ENCODE measurements at regions not wholly inside any gene's neighbourhood (a gene's known extent, or its start where the extent isn't known, plus 50 kb on each side); places are given as distances from the start of the nearest gene placed in this dataset.
"Not testable (repeated sequence)": the region's sequence is repeated elsewhere in the genome, so short reads cannot be mapped to it uniquely, and the experiment has no call there.

- H3K9me3 ChIP-seq (ENCODE audit: control insufficient read depth in 4 of 4, low read length in 3 of 4): peaks cover 0 to 1% (median 0%) of the 10 kb centered on the region in 4 donors
- H3K27me3 ChIP-seq (ENCODE audit: control insufficient read depth in 4 of 4, insufficient read depth in 4 of 4, low read length in 3 of 4): no peaks in the 10 kb centered on the region
- H3K4me1 ChIP-seq (ENCODE audit: control insufficient read depth in 4 of 4, insufficient read depth in 4 of 4, low read length in 3 of 4): no peaks in the 10 kb centered on the region
- H3K27ac ChIP-seq (ENCODE audit: low read depth in 1 of 2, low read length in 2 of 2): no peak overlapping the region
- no peaks in the 10 kb centered on the region for H3K36me3 ChIP-seq (ENCODE audit: control insufficient read depth in 4 of 4, insufficient read depth in 3 of 4, low read depth in 1 of 4, low read length in 3 of 4)
- TF ChIP-seq SP1 (IDR thresholded peaks at IDR 0.05) (no peak), FOXA2 (IDR thresholded peaks at IDR 0.05) (no peak), JUND (IDR thresholded peaks at IDR 0.05) (no peak), MAX (IDR thresholded peaks at IDR 0.05) (no peak), CTCF (IDR thresholded peaks at IDR 0.05; ENCODE audit: low read depth, low read length, missing input control) (no peak), GABPA (IDR thresholded peaks at IDR 0.05 in 1 of 2, conservative IDR thresholded peaks at IDR 0.05 in 1 of 2) (no peak), RXRA (IDR thresholded peaks at IDR 0.05) (no peak), ZBTB33 (IDR thresholded peaks at IDR 0.05) (no peak), FOXA1 (IDR thresholded peaks at IDR 0.05) (no peak), YY1 (IDR thresholded peaks at IDR 0.05) (no peak), EGR1 (IDR thresholded peaks at IDR 0.05; ENCODE audit: low read depth in 2 of 2) (no peak)
- WGBS: 80% methylated on average over 2 of the region's 2 CpGs
- H3K4me3 ChIP-seq (ENCODE audit: low read depth in 1 of 3, low read length in 3 of 3): no peak overlapping the region
- DNase-seq (ENCODE audit: low spot score): no peak
- H3K9ac ChIP-seq (ENCODE audit: low read depth in 1 of 2, low read length in 2 of 2): no peak overlapping the region
Measured at GRCh38 chr3:144746631-144747030, 775.0 kb downstream of the DIPK2A start.

- DNase-seq (ENCODE audit: low spot score); H3K27ac ChIP-seq (ENCODE audit: low read depth in 1 of 2, low read length in 2 of 2); H3K27me3 ChIP-seq (ENCODE audit: control insufficient read depth in 4 of 4, insufficient read depth in 4 of 4, low read length in 3 of 4); H3K9me3 ChIP-seq (ENCODE audit: control insufficient read depth in 4 of 4, low read length in 3 of 4); H3K9ac ChIP-seq (ENCODE audit: low read depth in 1 of 2, low read length in 2 of 2); H3K4me1 ChIP-seq (ENCODE audit: control insufficient read depth in 4 of 4, insufficient read depth in 4 of 4, low read length in 3 of 4); H3K4me3 ChIP-seq (ENCODE audit: low read depth in 1 of 3, low read length in 3 of 3); H3K36me3 ChIP-seq (ENCODE audit: control insufficient read depth in 4 of 4, insufficient read depth in 3 of 4, low read depth in 1 of 4, low read length in 3 of 4): not testable (repeated sequence)
- 97% methylated on average over 38 of the region's 38 CpGs for WGBS
Measured at GRCh38 chr3:144749536-144750253, 778.1 kb downstream of the DIPK2A start.

GRCh38 chr3:144754076-144754783, 782.6 kb downstream of the DIPK2A start:
- Histone ChIP-seq H3K9ac (ENCODE audit: low read depth in 1 of 2, low read length in 2 of 2) (no peak overlapping the region), H3K27ac (ENCODE audit: low read depth in 1 of 2, low read length in 2 of 2) (no peak overlapping the region), H3K4me3 (ENCODE audit: low read depth in 1 of 3, low read length in 3 of 3) (no peak overlapping the region), H3K36me3 (ENCODE audit: control insufficient read depth in 4 of 4, insufficient read depth in 3 of 4, low read depth in 1 of 4, low read length in 3 of 4) (no peaks in the 10 kb centered on the region), H3K4me1 (ENCODE audit: control insufficient read depth in 4 of 4, insufficient read depth in 4 of 4, low read length in 3 of 4) (no peaks in the 10 kb centered on the region), H3K9me3 (ENCODE audit: control insufficient read depth in 4 of 4, low read length in 3 of 4) (peaks cover 0 to 7% (median 0%) of the 10 kb centered on the region in 4 donors), H3K27me3 (ENCODE audit: control insufficient read depth in 4 of 4, insufficient read depth in 4 of 4, low read length in 3 of 4) (no peaks in the 10 kb centered on the region)
- DNase-seq (ENCODE audit: low spot score): no peak
- TF ChIP-seq HNF4A (conservative IDR thresholded peaks at IDR 0.05) (no peak), ZBTB33 (IDR thresholded peaks at IDR 0.05) (no peak), RXRA (IDR thresholded peaks at IDR 0.05) (no peak), ATF3 (IDR thresholded peaks at IDR 0.05) (no peak), YY1 (IDR thresholded peaks at IDR 0.05) (no peak), EGR1 (IDR thresholded peaks at IDR 0.05; ENCODE audit: low read depth in 2 of 2) (no peak), SP1 (IDR thresholded peaks at IDR 0.05) (no peak), FOXA1 (IDR thresholded peaks at IDR 0.05) (no peak)
- 84% methylated on average over 3 of the region's 3 CpGs for WGBS
